WI38 (cell line): ENCODE measurements at regions not wholly inside any gene's neighbourhood (a gene's known extent, or its start where the extent isn't known, plus 50 kb on each side); places are given as distances from the start of the nearest gene placed in this dataset.

Experiments
- H3K4me3 ChIP-seq: 2 replicates; pipeline ENCODE4 v1.5.1; 2011; ENCODE audit warnings: low read depth, mild to moderate bottlenecking, control low read depth, low read length
- CTCF ChIP-seq: IDR thresholded peaks from 2 replicates; pipeline ENCODE4 v1.5.1; 2012; ENCODE audit warnings: low read depth, mild to moderate bottlenecking, control low read depth, low read length

- no peak for TF ChIP-seq CTCF
- no peak overlapping the region for H3K4me3 ChIP-seq
Observed at GRCh38 chr13:64000321-64000720, 2584.7 kb upstream of the PCDH20 start.

DNA sequence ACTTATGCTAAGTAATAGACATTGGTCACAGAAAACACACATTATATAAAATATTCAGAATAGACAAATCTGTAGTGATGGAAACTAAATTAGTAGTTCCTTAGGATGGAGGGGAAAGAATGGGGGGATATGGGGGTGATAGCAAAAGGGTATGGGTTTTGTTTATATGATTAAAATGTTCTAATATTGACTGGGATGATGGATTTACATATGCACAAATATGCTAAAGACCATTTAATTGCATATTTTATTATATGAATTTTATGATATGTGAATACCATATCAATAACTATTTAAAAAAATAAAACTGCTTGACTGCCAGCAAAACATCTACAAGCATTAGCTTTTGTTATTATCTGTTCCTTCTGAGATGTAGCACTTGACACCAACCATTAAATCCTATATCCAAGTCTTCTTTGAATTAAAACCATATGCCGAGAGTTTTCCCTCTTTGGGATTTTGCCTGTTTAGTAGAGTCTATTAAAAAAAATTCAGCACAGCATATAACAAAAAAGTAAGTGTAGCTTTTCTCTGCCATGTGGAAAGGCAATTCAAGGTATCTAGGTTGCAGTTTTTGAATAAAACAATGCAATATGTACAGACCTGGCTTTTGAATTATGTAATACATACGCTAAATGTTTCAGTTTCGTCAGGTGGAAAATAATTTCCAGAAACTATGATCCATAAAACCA is 2584.1 kb upstream of the PCDH20 start:
- no peak for TF ChIP-seq CTCF

GRCh38 chr13:63983366-63983765 is 2567.7 kb upstream of the PCDH20 start:
- H3K4me3 ChIP-seq, result no peak overlapping the region
- no peak for TF ChIP-seq CTCF

More for the DNA sequence above, 2584.1 kb upstream of the PCDH20 start:
- H3K4me3 ChIP-seq, result no peak overlapping the region

DNA sequence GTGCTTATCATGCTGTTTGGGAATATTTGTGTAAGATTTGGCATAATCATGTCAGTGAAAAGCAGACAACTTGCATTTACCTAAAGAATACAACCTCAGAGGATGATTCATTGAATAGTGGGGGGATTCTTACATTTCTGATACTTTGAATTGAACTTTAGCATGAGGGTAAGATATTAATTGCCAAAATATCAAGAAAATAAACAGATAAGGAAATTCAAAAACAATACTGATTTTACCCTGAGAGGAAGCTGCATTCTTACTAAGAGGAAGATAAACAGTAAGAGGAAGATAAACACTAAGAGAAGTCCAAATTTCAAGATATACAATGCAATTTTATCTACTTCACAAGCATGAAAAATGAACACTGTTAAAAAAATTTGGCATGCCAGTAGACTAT is 2564.3 kb upstream of the PCDH20 start:
- no peak overlapping the region for H3K4me3 ChIP-seq
- TF ChIP-seq CTCF, result no peak

DNA sequence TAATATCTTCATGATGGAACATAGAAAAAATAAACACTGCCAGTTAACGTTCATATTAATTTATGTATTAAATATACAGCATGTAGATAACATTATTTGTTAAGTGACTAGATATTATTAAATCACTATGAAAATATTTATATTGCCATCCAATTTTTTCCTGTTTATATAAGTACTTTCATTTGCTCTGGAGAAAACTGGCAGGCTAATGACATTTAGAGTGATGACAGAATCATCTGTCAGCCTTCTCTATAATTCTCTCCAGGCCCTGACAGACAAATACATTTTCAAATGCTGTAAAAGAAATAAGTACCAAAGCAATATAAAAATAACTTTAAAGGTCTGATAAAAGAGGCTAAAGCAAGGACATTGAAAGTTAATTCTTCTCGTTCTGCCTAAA is 2556.7 kb upstream of the PCDH20 start:
- H3K4me3 ChIP-seq, result no peak overlapping the region
- no peak for TF ChIP-seq CTCF

DNA sequence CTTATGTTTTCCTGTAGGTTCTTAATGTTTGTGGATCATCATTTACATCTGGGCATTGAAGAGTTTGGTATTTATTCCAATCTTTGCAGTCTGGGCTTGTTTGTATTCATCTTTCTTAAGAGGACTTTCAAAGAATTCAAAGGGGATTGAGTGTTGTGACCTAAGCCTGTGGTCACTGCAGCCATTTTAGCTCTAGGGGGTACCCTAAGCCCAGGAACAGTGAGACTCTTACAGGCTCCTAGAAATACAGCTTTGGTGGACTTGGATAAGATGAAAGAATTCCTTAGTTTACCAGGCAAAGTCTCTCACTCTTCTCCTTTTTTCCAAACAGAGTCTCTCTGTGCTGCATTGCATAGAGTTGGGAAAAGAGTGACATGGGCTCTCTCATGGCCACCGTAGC is 2539.0 kb upstream of the PCDH20 start:
- no peak for TF ChIP-seq CTCF
- H3K4me3 ChIP-seq, result no peak overlapping the region

DNA sequence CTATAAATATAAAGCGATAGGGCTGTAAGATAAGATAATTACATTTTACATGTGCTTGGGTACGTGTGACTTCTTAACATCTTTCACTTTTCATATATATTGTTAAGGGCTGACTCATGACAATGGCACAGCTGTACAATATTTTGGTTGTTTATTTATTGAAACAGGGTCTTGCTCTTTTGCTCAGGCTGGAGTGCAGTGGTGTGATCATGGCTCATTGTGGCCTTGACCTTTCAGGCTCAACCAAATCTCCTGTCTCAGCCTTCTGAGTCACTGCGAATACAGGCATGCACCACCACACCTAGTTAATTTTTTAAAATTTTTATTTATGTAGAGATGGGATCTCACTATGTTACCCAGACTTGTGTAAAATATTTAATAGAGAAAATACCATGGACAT is 2532.4 kb upstream of the PCDH20 start:
- no peak overlapping the region for H3K4me3 ChIP-seq
- TF ChIP-seq CTCF, result no peak
